ENCODE measurements at regions not wholly inside any gene's neighbourhood (a gene's known extent, or its start where the extent isn't known, plus 50 kb on each side); places are given as distances from the start of the nearest gene placed in this dataset.

DNA sequence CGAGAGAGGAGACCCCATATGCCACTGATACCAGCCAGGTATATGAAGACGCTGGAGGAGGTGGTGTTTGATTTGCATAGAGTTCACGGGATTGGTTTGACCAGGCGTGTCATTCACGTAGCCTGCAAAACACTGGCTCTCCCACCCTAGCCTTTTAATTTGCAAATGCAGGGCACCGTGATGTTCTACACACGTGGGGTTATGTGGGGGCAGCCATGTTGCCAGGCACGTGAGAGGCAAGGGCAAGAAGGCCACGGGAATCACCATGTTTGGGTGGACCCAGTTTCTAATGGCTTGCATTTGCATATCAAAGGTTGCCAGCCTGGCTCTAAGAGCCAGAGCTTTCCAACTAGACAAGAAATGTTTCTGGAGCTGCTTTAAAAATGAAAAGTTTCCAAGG, 117.2 kb upstream of the LYZL1 start:
- Histone ChIP-seq H3K4me3 (no peak overlapping the region), H3K9me3 (peaks cover 0 to 27% (median 15%) of the 10 kb centered on the region in 4 donors), H3K36me3 (no peaks in the 10 kb centered on the region), H3K4me1 (no peaks in the 10 kb centered on the region), H3K27me3 (no peaks in the 10 kb centered on the region), H3K27ac (no peak overlapping the region)
- TF ChIP-seq POLR2AphosphoS5 (IDR thresholded peaks at IDR 0.05) (no peak), EP300 (IDR thresholded peaks at IDR 0.05) (no peak), POLR2A (IDR thresholded peaks at IDR 0.05) (no peak)
- TF ChIP-seq, protein P1, sequence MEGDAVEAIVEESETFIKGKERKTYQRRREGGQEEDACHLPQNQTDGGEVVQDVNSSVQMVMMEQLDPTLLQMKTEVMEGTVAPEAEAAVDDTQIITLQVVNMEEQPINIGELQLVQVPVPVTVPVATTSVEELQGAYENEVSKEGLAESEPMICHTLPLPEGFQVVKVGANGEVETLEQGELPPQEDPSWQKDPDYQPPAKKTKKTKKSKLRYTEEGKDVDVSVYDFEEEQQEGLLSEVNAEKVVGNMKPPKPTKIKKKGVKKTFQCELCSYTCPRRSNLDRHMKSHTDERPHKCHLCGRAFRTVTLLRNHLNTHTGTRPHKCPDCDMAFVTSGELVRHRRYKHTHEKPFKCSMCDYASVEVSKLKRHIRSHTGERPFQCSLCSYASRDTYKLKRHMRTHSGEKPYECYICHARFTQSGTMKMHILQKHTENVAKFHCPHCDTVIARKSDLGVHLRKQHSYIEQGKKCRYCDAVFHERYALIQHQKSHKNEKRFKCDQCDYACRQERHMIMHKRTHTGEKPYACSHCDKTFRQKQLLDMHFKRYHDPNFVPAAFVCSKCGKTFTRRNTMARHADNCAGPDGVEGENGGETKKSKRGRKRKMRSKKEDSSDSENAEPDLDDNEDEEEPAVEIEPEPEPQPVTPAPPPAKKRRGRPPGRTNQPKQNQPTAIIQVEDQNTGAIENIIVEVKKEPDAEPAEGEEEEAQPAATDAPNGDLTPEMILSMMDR (IDR thresholded peaks at IDR 0.05) = no peak
- no peak for DNase-seq
- intact Hi-C loops (cut with DNase I; ENCODE audit: low total_unique reads) = no loop called here
- WGBS, 5 donors = 66 to 80% (median 73%) methylated on average over 9 of the region's 9 CpGs

DNA sequence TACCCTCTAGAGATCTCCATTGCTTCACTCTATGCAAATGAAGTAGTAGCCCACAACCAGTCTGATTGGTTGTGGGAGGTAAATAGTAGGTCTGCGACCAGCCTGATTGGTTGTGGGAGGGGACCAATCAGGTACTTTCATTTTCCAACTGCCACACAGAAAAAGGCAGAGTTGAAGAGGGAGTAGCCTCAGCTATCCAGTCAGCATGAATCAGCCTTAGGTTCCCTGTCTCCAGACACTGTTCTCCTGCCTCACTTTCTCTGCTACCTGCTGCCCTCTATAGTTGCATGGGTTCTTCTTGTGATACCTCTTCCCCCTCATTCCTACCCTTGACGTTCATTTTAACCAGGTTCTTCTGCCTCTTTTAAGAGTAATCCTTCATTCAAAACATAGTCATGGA, 114.5 kb upstream of the LYZL1 start:
- Histone ChIP-seq H3K27me3 (no peaks in the 10 kb centered on the region), H3K27ac (no peak overlapping the region), H3K9me3 (peaks cover 0 to 24% (median 14%) of the 10 kb centered on the region in 4 donors), H3K36me3 (no peaks in the 10 kb centered on the region), H3K4me3 (no peak overlapping the region), H3K4me1 (no peaks in the 10 kb centered on the region)
- 74 to 93% (median 88%) methylated on average over 2 of the region's 2 CpGs for WGBS, 5 donors
- no peak for DNase-seq
- intact Hi-C loops (cut with DNase I; ENCODE audit: low total_unique reads) = no loop called here
- TF ChIP-seq EP300 (IDR thresholded peaks at IDR 0.05) = no peak
- no peak for TF ChIP-seq POLR2AphosphoS5 (IDR thresholded peaks at IDR 0.05)
- TF ChIP-seq, protein P1 (IDR thresholded peaks at IDR 0.05) = no peak
- TF ChIP-seq POLR2A (IDR thresholded peaks at IDR 0.05) = no peak

DNA sequence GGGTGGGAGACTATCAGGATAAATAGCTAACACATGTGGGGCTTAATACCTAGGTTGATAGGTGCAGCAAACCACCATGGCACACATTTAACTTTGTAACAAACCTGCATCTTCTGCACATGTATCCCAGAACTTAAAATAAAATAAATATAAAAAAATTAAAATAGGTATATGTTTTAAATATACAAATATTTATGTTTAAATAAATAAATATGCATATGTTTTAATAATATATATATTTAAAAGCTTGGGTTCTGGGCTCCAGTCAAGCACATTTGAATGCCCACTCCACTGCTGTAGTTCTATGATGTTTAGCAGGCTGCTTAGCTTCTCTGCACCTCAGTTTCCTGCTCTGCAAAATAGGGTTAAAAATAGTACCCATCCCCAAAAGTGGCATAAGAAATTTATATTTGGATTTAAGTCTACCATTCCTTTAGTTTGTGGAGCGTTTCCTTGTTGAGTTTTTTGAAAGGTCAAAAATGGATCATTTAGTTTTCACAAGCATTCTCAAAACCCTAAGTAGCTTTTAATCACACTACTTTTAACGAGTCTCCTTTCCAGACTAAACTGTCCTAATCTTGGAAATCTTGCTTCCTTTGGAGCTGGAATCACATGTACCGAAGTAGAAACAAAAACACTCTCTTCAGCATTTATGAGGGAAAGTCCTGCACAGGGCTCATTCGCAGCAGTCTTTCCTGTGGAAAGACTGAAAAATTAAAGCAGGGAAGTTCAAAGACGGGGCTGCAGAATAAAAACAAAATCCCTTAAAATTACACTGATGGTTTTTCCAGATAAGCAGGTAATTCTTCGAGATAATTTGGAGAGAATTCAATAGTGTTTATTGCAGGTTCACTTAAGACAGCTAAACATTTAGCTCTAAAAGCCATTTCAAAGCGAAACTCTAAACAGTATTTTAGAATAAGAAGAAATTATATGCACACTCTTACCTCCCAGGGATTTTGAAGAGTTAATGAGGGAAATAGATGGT, 111.7 kb upstream of the LYZL1 start:
- 36 to 51% (median 47%) methylated on average over 7 of the region's 7 CpGs for WGBS, 5 donors
- TF ChIP-seq EP300 (IDR thresholded peaks at IDR 0.05) (no peak), POLR2A (IDR thresholded peaks at IDR 0.05) (no peak)
- Histone ChIP-seq H3K27me3 (peaks cover 0 to 7% (median 0%) of the 10 kb centered on the region in 3 donors), H3K9me3 (no peaks in the 10 kb centered on the region), H3K4me3 (no peak overlapping the region), H3K36me3 (no peaks in the 10 kb centered on the region), H3K27ac (no peak overlapping the region), H3K4me1 (no peaks in the 10 kb centered on the region)
- intact Hi-C loops (cut with DNase I; ENCODE audit: low total_unique reads) = no loop called here
- DNase-seq = no peak

DNA sequence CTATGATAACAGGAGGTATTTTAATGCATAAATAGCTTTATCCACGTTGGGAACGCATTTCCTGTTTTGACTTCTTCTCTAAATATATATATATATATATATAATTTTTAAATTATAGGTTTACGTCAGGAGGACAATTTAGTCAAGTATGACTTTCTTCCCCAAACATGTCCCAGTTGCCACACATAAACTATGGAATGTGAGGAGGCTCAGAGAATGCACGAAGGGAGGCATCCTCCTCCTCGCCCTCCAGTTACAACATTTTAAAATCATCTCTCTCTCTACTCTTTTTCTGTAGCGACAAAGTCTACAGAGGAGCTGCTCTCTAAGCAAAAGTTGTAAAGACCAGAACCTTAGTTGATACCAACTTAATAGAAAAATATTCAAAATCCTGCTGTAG, 106.9 kb upstream of the LYZL1 start:
- 64 to 73% (median 68%) methylated on average over 6 of the region's 6 CpGs for WGBS, 5 donors
- H3K36me3 ChIP-seq = no peaks in the 10 kb centered on the region
- DNase-seq = no peak
- H3K4me3 ChIP-seq = no peak overlapping the region
- TF ChIP-seq POLR2A (IDR thresholded peaks at IDR 0.05) = no peak
- TF ChIP-seq, protein P1 (IDR thresholded peaks at IDR 0.05) = no peak
- H3K27me3 ChIP-seq = peaks cover 0 to 7% (median 0%) of the 10 kb centered on the region in 3 donors
- no peaks in the 10 kb centered on the region for H3K4me1 ChIP-seq
- intact Hi-C loops (cut with DNase I; ENCODE audit: low total_unique reads) = no loop called here
- no peak overlapping the region for H3K27ac ChIP-seq
- no peaks in the 10 kb centered on the region for H3K9me3 ChIP-seq

Measured in stomach (tissue), 8 donors.